Endothelial cell of umbilical vein (primary cell): ENCODE measurements at regions not wholly inside any gene's neighbourhood (a gene's known extent, or its start where the extent isn't known, plus 50 kb on each side); places are given as distances from the start of the nearest gene placed in this dataset.

Experiments used
- BruUV-seq: library from RNA; stranded (reverse); fragments of 400-500 nt; replicated peaks from 2 replicates; lab custom pipeline; 2021; lab: Mats Ljungman, UMichigan
- CTCF ChIA-PET: fragments of 300-600, 350-600 bp; sonication (Branson Sonifier 250); formaldehyde crosslinking; loops from one replicate; lab custom pipeline; 2021; ENCODE audit warnings: antibody characterized with exemption, inconsistent platforms; lab: Charles Lee
- POLR2A ChIA-PET: fragments of 300-600, 350-600 bp; sonication (Branson Sonifier 250); formaldehyde crosslinking; loops from one replicate; lab custom pipeline; 2021; ENCODE audit warnings: antibody characterized with exemption, inconsistent platforms; lab: Charles Lee
- DNase-seq: peaks from one replicate; pipeline ENCODE4 v3.0.0-alpha.2; 2011; ENCODE audit warnings: low read depth, low spot score
- FAIRE-seq: peaks from 2 replicates; lab custom pipeline; 2011; peaks lifted over from hg19 to GRCh38; lab: Jason Lieb, UNC
- H2AFZ ChIP-seq: 2 replicates; pipeline ENCODE4 v1.6.0; 2012; ENCODE audit warnings: low read depth, low read length, control low read depth, inconsistent platforms
- H3K27ac ChIP-seq: 2 replicates; pipeline ENCODE4 v1.5.1; 2011; ENCODE audit warnings: low read depth, mild to moderate bottlenecking, control low read depth, low read length, moderate library complexity; ENCODE audit not compliant: insufficient read depth
- H3K27me3 ChIP-seq, 2 experiments: 2 replicates each; pipeline versions ENCODE4 v1.6.0 to v1.6.1; 2011; ENCODE audit warnings: low read length in 2 of 2, mixed read lengths in 1 of 2; ENCODE audit not compliant: control insufficient read depth in 2 of 2, insufficient read depth in 2 of 2
- H3K36me3 ChIP-seq, 2 experiments: 2 replicates in 1 of 2; 3 replicates in 1 of 2; pipeline ENCODE4 v1.5.1; 2011; ENCODE audit warnings: low read length in 2 of 2, mild to moderate bottlenecking in 1 of 2, moderate library complexity in 1 of 2; ENCODE audit not compliant: control insufficient read depth in 2 of 2, insufficient read depth in 2 of 2; ENCODE audit errors: extremely low read depth in 1 of 2
- H3K4me1 ChIP-seq: 3 replicates; pipeline ENCODE4 v1.5.1; 2011; ENCODE audit warnings: mild to moderate bottlenecking, low read length; ENCODE audit not compliant: control insufficient read depth, insufficient read depth; ENCODE audit errors: extremely low read depth
- H3K4me2 ChIP-seq: 2 replicates; pipeline ENCODE4 v1.6.1; 2011; ENCODE audit warnings: low read length, control low read depth, mixed read lengths; ENCODE audit not compliant: insufficient read depth
- H3K4me3 ChIP-seq, 3 experiments: fragments of 200-600 bp in 1 of 3; sonication (generic), shearing (Covaris generic) in 1 of 3; replicated peaks in 1 of 3; 2 replicates each; pipeline ENCODE4 v1.5.1; 2011 to 2016; ENCODE audit warnings: control low read depth in 3 of 3, low read length in 3 of 3, mild to moderate bottlenecking in 2 of 3, inconsistent platforms in 1 of 3, low read depth in 1 of 3, moderate library complexity in 1 of 3; ENCODE audit not compliant: insufficient read depth in 1 of 3
- H3K79me2 ChIP-seq: 2 replicates; pipeline ENCODE4 v1.6.0; 2012; ENCODE audit warnings: low read length, inconsistent platforms; ENCODE audit not compliant: control insufficient read depth, insufficient read depth
- H3K9ac ChIP-seq: replicated peaks from 2 replicates; pipeline ENCODE3; 2011; ENCODE audit warnings: low read length, control low read depth; ENCODE audit not compliant: insufficient read depth; ENCODE audit errors: extremely low read depth
- H3K9me1 ChIP-seq: replicated peaks from 3 replicates; pipeline ENCODE4 v1.6.0; 2011; ENCODE audit warnings: mild to moderate bottlenecking, low read length; ENCODE audit not compliant: control insufficient read depth, insufficient read depth; ENCODE audit errors: extremely low read depth
- H3K9me3 ChIP-seq: replicated peaks from 2 replicates; pipeline ENCODE4 v1.5.1; 2012; ENCODE audit warnings: low read length, inconsistent platforms; ENCODE audit not compliant: control insufficient read depth, insufficient read depth
- H4K20me1 ChIP-seq: replicated peaks from 2 replicates; pipeline ENCODE3; 2011; ENCODE audit warnings: mild to moderate bottlenecking, low read length; ENCODE audit not compliant: control insufficient read depth, insufficient read depth; ENCODE audit errors: extremely low read depth
- EZH2 ChIP-seq: IDR thresholded peaks from 2 replicates; pipeline ENCODE4 v1.6.1; 2012; ENCODE audit warnings: borderline replicate concordance, low read depth, mild to moderate bottlenecking, moderate library complexity, low read length, inconsistent platforms; ENCODE audit not compliant: severe bottlenecking
- FOS ChIP-seq: IDR thresholded peaks from 2 replicates; pipeline ENCODE4 v1.6.1; 2011; ENCODE audit warnings: mild to moderate bottlenecking, low read length, moderate library complexity, borderline replicate concordance; ENCODE audit not compliant: insufficient read depth
- GATA2 ChIP-seq: IDR thresholded peaks from 2 replicates; pipeline ENCODE4 v1.7.0; 2011; ENCODE audit warnings: low read depth, mild to moderate bottlenecking, moderate library complexity, mixed read lengths, low read length; ENCODE audit not compliant: insufficient read length, insufficient read depth
- JUN ChIP-seq: IDR thresholded peaks from 2 replicates; pipeline ENCODE4 v1.6.1; 2011; ENCODE audit warnings: borderline replicate concordance, low read depth; ENCODE audit not compliant: insufficient read length, insufficient read depth
- MAX ChIP-seq: IDR thresholded peaks from 2 replicates; pipeline ENCODE4 v1.6.1; 2011; ENCODE audit not compliant: insufficient read depth, insufficient read length
- MYC ChIP-seq: IDR thresholded peaks from one replicate; pipeline ENCODE4 v1.6.1; 2011; ENCODE audit warnings: mild to moderate bottlenecking, low read depth, low read length
- POLR2A ChIP-seq: IDR thresholded peaks from 2 replicates; pipeline ENCODE4 v1.6.1; 2012; ENCODE audit warnings: low read depth, mild to moderate bottlenecking, control low read depth, low read length
- POLR2AphosphoS5 ChIP-seq: IDR thresholded peaks from 2 replicates; pipeline ENCODE4 v1.6.1; 2012; ENCODE audit warnings: low read depth, mild to moderate bottlenecking, control low read depth, low read length, moderate library complexity; ENCODE audit not compliant: insufficient read depth
- dilution Hi-C: fragments of 300-500 bp; cut with MboI; formaldehyde crosslinking; loops from one replicate; pipeline ENCODE4 v1.15.0; 2019; ENCODE audit warnings: low sequenced_read_pairs; ENCODE audit not compliant: extremely low pct_ligation_motif_present
- intact Hi-C: fragments of 100-400 bp; cut with micrococcal nuclease; formaldehyde crosslinking; loops from one replicate; pipeline ENCODE4 v1.10.0; 2022
- TF ChIP-seq, protein P1 (sequence below), 2 donors: IDR thresholded peaks; 1 replicate in 1 of 2; 2 replicates in 1 of 2; pipeline ENCODE4 v1.5.1; 2011; ENCODE audit warnings: low read length in 2 of 2, mild to moderate bottlenecking in 2 of 2, moderate library complexity in 2 of 2, control low read depth in 1 of 2, inconsistent platforms in 1 of 2, low read depth in 1 of 2; ENCODE audit not compliant: insufficient read depth in 1 of 2; ENCODE audit errors: extremely low read depth in 1 of 2

GRCh38 chr2:220276741-220277444 lies 649.5 kb downstream of the SLC4A3 start:
- Histone ChIP-seq H3K36me3 (no peaks in the 10 kb centered on the region), H2AFZ (no peak overlapping the region), H3K4me2 (no peak overlapping the region), H3K4me1 (no peaks in the 10 kb centered on the region), H3K79me2 (no peaks in the 10 kb centered on the region), H3K27me3 (no peaks in the 10 kb centered on the region), H4K20me1 (no peaks in the 10 kb centered on the region), H3K9ac (no peak overlapping the region), H3K27ac (no peak overlapping the region), H3K9me3 (no peaks in the 10 kb centered on the region), H3K9me1 (no peaks in the 10 kb centered on the region), H3K4me3 (no peak overlapping the region)
- dilution Hi-C loops (no loop called here), intact Hi-C loops (no loop called here)
- FAIRE-seq (no peak), DNase-seq (no peak)
- ChIA-PET POLR2A (no interaction called here), CTCF (no interaction called here)
- TF ChIP-seq, protein P1, sequence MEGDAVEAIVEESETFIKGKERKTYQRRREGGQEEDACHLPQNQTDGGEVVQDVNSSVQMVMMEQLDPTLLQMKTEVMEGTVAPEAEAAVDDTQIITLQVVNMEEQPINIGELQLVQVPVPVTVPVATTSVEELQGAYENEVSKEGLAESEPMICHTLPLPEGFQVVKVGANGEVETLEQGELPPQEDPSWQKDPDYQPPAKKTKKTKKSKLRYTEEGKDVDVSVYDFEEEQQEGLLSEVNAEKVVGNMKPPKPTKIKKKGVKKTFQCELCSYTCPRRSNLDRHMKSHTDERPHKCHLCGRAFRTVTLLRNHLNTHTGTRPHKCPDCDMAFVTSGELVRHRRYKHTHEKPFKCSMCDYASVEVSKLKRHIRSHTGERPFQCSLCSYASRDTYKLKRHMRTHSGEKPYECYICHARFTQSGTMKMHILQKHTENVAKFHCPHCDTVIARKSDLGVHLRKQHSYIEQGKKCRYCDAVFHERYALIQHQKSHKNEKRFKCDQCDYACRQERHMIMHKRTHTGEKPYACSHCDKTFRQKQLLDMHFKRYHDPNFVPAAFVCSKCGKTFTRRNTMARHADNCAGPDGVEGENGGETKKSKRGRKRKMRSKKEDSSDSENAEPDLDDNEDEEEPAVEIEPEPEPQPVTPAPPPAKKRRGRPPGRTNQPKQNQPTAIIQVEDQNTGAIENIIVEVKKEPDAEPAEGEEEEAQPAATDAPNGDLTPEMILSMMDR (IDR thresholded peaks at IDR 0.05; ENCODE audit: extremely low read depth in 1 of 2, insufficient read depth in 1 of 2, low read depth in 1 of 2, low read length in 2 of 2) = no peak
- no peak for TF ChIP-seq MYC
- TF ChIP-seq MAX = no peak
- TF ChIP-seq POLR2A = no peak
- TF ChIP-seq FOS = no peak
- TF ChIP-seq POLR2AphosphoS5 = no peak
- TF ChIP-seq EZH2 = no peak
- TF ChIP-seq GATA2 = no peak
- TF ChIP-seq JUN = no peak
- no TSS peak for BruUV-seq
